GM12891 (cell line): ENCODE measurements at regions not wholly inside any gene's neighbourhood (a gene's known extent, or its start where the extent isn't known, plus 50 kb on each side); places are given as distances from the start of the nearest gene placed in this dataset.
"Not testable (repeated sequence)": the region's sequence is repeated elsewhere in the genome, so short reads cannot be mapped to it uniquely, and the experiment has no call there.

ENCODE experiments used
- POLR2A ChIP-seq: IDR thresholded peaks from 2 replicates; pipeline ENCODE4 v1.6.1; 2011; ENCODE audit warnings: low read depth, low read length, control low read depth
- SPI1 ChIP-seq: IDR thresholded peaks from 2 replicates; pipeline ENCODE4 v1.6.1; 2011; ENCODE audit warnings: low read depth, low read length, control low read depth

DNA sequence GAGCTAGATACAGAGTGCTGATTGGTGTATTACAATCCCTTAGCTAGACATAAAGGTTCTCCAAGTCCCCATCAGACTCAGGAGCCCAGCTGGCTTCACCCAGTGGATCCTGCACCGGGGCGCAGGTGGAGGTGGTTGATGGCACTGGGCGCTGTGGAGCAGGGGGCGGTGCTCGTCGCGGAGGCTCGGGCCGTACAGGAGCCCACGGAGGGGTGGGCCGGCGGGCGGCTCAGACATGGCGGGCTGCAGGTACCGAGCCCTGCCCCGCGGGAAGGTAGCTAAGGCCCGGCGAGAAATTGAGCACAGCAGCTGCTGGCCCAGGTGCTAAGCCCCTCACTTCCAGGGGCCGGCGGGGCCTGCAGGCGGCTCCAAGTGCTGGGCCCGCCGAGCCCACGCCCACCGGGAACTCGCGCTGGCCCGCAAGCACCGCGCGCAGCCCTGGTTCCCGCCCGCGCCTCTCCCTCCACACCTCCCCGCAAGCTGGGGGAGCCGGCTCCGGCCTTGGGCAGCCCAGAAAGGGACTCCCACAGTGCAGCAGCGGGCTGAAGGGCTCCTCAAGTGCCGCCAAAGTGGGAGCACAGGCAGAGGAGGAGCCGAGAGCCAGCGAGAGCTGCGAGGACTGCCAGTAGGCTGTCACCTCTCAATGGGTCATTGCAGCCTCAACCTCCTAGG lies 96.4 kb upstream of the MYO10 start:
- TF ChIP-seq POLR2A, SPI1: not testable (repeated sequence)
